ENCODE measurements at regions not wholly inside any gene's neighbourhood (a gene's known extent, or its start where the extent isn't known, plus 50 kb on each side); places are given as distances from the start of the nearest gene placed in this dataset.
"Not testable (repeated sequence)": the region's sequence is repeated elsewhere in the genome, so short reads cannot be mapped to it uniquely, and the experiment has no call there.

DNA sequence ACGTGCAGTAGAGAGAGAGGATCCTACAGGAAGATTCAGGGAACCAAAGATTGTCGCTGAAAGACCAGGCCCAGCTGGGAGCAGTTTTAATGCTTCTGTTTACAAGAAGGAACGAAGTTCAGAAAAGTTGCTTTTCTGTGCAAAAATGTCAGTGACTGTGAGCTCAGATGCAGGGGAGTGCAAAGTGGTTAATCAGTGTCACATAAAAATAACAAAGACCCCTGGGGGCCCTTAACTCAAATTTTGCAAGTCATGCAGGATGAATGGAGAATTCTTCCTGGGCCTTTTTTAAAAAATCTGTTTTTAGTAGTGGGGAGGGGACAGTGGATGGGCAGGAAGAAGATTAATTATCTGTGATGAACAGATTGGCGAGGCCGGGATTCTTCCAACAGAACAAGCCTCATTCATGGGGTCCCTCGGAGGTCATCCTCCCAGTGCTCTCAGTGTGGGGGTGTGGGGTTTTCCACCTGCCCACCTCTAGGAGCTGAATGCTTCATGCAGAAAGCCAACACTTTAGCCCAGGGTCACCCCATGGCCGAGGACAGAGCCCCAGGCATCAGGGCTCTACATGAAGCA, 167.2 kb downstream of the UQCRFS1 start:
- no peak for DNase-seq

GRCh38 chr19:29044037-29044436, 168.9 kb downstream of the UQCRFS1 start:
- DNase-seq, result no peak

GRCh38 chr19:29042450-29042849, 170.5 kb downstream of the UQCRFS1 start:
- no peak for DNase-seq

DNA sequence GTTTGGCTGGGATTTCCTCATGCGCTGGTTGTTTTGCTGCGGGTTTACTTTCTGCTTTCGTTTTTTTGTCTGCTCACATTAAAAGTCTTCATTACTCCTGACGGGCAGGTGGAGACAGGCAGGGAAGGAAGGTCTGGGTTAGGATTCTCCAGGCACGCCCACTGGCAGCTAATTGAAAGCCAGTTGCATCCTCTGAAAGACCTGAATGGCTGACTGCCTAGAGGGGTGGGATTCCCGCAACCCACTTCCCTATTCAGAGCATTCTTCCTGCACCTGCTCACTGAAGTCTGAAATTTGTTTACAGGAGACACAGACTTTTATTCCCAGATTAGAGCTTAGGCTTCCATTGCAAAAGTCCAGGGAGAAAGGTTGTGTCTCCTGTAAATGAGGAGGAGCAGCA, 172.0 kb downstream of the UQCRFS1 start:
- no peak for DNase-seq

DNA sequence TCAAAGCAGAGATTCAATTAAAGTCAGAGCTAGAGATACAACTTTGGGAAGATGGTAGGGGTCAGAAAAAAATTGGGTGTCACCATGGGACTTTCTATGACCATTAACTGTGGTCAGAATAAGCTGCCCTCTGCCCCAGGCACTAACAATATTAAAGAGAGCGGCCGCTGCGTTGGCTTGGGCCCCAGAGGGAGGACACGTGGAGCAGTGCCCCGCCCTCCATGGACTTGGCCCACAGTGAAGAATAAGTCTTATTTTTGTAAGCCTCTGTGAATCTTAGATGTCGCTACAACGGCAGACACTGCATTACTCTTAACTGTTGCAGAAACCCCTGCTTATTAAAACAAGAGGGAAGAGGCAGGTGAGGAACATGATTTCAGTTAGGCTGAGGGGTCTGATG, 172.7 kb downstream of the UQCRFS1 start:
- no peak for DNase-seq

DNA sequence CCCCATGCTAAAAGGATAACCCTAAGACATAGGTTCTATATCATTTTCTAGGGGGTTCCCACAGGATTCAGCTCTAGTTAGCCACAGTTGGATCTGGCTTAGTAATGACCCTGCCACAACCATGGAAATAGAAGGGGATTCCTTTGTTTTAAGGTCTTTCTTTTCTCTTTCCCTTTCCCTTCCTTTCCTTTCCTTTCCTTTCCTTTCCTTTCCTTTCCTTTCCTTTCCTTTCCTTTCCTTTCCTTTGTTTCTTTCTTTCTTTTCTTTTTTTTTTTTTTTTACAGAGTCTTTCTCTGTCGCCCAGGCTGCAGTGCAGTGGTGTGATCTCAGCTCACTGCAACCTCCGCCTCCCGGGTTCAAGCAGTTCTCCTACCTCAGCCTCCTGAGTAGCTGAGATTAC, 173.9 kb downstream of the UQCRFS1 start:
- DNase-seq, result not testable (repeated sequence)

- no peak for DNase-seq
These were observed 181.7 kb downstream of the UQCRFS1 start for GRCh38 chr19:29031216-29031615.

GRCh38 chr19:29029268-29029958, 183.5 kb downstream of the UQCRFS1 start:
- no peak for DNase-seq

DNA sequence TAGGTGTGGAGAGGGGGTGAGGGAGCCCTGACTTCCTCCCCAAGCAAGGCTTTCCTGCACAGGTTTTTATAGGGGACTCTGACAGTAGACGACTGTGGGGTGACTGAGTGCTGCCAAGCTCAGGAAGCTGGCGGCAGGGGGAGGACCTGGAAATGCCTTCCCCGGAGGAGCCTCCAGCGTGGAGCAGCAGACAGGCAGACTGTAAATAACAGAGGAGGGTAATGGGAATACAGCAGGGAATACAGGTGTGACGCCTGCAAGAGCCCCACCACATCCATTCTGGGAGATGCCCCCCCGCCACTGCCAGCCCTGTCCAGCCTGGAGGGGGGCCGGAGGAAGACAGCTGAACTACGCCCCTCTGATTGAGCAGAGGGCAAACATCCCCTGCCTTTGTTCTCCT, 190.4 kb downstream of the UQCRFS1 start:
- DNase-seq, result no peak

GRCh38 chr19:29022165-29022564, 190.8 kb downstream of the UQCRFS1 start:
- DNase-seq, result no peak

- DNase-seq, result no peak
These were observed 191.6 kb downstream of the UQCRFS1 start for GRCh38 chr19:29021232-29021916.

GRCh38 chr19:29019403-29019802, 193.5 kb downstream of the UQCRFS1 start:
- no peak for DNase-seq

DNA sequence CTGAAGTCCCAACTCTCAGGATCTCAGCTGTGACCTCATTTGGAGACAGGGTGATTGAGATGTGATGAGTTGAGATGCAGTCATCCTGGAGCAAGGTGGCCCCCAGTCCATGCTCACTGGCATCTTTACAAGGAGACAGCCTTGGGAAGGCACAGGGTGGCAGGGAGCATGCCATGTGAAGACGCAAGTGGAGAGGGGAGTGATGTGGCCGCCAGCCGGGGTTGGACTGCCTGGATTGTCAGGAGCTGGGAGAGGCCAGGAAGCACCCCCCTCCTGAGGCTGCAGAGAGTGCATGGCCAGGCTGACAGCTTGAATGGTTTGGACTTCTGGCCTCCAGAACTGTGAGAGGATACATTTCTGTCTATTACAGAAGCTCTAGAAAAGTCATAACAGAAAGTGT, 194.4 kb downstream of the UQCRFS1 start:
- DNase-seq, result no peak

- DNase-seq, result no peak
These were observed 195.2 kb downstream of the UQCRFS1 start for GRCh38 chr19:29017788-29018187.

DNA sequence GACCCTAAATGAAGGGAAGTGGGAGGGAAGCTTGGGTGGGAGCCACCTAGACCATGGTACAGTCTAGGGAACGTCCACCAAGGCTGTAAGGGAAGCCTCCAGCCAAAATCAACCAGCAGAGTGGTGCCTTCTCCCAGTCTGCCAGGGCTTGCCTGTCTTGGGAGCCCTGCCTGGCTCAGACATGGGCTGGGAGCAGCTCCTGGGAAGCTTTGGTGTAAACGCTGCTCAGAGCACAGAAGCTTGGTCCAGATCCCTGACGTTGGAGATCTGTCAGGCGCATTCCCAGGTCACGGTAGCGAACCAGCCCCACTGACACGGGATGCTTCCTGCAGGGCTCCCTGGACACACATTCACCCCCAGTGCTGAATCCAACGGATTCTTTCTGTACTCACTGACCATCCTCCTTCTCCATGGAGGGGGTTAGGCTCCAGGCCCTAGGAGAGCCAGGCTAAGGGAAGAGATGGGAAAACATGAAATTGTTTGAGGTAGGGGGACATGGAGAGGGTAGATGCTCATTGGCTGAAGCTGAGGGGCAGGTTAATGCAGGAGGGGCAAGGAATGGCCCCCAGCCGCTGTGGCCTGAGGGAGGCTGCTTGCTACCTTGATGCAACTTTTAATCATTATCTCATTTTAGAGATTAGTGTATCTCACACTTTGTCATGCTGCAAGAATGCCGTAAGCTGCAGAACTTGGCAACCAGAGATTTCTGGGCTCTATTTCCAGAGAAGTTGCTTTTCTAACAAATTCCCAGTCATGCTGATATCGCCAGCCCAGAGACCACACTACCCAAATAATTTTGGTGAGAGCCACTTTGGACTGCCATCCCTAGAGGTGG, 195.8 kb downstream of the UQCRFS1 start:
- DNase-seq, result no peak

- no peak for DNase-seq
These were observed 196.6 kb downstream of the UQCRFS1 start for GRCh38 chr19:29016353-29016752.

DNA sequence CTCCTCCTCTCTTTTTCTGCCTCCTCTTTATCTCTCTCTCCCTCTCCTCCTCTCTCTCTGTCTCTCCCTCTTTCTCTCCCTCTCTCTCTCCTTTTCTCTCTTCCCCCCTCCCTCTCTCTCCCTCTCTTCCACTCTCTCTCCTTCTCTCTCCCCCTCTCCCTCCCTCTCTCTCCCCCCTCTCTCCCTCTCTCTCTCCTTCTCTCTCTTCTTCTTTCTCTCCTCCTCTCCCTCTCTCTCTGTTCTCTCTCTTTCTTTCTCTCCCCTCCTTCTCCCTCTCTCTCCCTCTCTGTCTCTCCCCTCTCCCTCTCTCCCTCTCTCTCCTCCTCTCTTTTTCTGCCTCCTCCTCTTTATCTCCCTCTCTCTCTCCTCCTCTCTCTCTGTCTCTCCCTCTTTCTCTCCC, 197.4 kb downstream of the UQCRFS1 start:
- DNase-seq, result no peak

DNA sequence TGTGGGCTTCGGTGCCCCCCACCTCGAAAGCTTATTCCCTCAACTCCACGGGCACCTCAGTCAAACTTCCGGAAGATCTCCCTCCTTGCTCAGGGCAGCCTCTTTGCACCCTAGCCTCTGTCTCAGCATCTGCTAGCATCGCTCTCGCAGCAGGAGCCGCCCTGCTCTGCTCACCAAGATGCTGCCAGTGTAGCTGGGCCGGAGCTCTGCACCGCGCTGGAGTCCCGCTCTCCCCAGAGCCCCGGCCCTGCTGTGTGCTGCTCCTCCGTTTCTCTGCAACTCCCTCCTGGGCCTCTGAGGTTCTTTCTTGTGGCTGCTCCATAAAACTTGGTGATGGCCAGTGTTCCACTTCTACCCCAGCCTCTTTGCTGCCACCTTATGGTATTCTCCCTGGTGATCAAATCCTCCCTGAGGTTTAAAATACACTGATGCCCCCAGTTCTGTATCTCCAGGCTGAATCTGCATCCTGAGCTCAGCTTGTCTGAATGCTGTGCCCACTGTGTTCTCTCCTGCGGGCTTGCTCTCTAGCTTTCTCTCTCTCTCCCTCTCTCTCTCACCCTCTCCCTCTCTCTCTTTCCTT, 198.0 kb downstream of the UQCRFS1 start:
- DNase-seq, result no peak

- DNase-seq, result no peak
These were observed 199.0 kb downstream of the UQCRFS1 start for GRCh38 chr19:29013988-29014387.

DNA sequence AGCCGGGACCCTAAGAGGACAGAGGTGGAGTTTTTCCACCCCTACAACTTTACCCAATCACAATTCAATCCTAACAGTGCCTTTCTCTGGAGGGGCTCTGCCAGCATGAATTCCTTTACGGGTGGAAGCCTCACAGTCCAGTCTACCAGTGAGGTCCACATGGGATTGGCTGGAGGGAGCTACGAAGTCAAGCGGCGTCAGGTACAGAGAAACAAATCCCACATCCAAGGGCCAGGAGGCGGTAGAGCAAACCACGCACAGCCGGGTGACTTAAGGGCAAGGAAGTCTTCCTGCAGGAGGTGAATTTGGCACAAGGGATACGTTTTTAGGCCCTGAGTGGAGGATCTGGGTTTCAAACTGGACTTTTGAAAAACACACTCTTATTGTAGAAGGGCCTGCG, 199.6 kb downstream of the UQCRFS1 start:
- no peak for DNase-seq

DNA sequence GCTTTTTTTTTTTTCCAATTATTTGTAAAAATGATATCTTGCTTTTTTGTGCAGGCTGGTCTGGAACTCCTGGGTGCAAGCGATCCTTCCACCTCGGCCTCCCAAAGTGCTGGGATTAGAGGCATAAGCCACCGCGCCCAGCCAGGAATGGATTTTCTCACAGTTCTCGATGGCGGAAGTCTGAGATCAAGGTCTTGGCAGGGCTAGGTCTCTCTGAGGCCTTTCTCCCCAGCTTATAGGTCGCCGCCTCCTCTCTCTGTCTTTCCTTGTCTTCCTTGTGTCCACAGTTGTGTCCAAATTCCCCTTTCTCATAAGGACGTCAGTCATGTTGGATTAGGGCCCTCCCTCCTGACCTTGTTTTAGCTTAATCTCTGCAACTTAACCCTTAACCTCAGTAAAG, 200.5 kb downstream of the UQCRFS1 start:
- no peak for DNase-seq

DNA sequence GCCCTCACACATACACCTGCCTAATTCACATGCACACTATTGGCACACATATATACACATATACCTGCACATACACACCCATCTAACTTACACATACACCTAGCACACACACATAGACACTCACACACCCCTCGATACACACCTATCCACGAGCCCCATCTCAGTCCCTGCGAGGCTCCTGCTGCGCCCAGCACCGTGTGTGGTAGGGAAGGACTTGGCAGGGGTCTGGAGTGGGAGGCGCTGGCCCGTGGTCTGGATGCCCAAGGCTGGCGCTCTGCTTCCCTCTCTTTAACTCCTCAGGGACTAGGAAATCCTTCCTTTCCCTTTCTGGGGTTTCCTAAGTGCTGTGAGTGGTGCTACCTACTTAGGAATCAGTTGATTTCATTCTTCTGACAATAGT, 202.7 kb downstream of the UQCRFS1 start:
- no peak for DNase-seq

DNA sequence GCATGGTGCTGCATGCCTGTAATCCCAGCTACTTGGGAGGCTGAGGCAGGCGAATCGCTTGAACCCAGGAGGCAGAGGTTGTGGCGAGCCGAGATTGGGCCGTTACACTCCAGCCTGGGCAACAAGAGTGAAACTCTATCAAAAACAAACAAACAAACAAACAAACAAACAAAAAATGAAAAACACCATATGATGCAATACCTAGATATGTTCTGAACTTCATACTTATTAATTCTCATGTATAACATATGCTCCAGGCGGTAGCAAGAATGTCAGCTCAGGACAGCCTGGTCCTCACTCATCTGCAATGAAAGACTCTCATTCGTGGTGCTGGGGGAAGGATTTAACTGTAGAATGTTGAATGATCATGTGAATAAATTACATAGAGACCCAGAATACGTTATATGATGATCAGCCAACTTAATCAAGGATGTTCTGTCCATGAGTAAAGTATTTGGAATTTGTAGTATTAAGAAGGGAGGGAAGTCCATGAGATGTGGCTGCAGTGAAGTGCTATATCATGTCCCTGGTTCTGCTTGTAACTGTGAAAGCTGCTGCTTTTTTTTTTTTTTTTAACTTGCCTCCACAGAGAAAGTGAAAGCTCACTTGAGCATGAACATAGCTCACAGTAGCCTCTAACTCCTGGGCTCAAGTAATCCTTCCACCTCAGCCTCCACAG, 206.8 kb downstream of the UQCRFS1 start:
- DNase-seq, result no peak

Data from MV-4-11 (cell line).